ENCODE measurements at regions not wholly inside any gene's neighbourhood (a gene's known extent, or its start where the extent isn't known, plus 50 kb on each side); places are given as distances from the start of the nearest gene placed in this dataset.

DNA sequence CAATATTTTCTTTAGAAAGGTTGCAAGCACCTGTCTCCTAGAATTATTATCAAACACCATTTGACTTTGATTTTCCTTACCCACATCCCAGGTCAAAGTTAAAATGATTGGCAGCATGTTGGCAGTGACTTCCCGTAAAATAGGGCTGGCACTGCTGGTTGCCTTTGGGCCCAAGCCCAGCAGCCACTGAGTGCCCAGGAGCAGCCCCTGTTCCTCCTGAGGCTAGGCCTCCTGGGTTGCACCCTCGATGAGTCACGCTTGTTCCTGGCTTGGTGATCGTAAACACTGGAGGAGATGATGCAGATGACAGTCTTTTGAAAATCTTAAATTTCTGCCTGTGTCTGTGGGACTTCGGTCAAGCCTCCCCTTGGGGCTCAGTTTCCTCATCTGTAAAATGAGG lies 290.0 kb downstream of the TLE3 start:
- TF ChIP-seq, protein P1, sequence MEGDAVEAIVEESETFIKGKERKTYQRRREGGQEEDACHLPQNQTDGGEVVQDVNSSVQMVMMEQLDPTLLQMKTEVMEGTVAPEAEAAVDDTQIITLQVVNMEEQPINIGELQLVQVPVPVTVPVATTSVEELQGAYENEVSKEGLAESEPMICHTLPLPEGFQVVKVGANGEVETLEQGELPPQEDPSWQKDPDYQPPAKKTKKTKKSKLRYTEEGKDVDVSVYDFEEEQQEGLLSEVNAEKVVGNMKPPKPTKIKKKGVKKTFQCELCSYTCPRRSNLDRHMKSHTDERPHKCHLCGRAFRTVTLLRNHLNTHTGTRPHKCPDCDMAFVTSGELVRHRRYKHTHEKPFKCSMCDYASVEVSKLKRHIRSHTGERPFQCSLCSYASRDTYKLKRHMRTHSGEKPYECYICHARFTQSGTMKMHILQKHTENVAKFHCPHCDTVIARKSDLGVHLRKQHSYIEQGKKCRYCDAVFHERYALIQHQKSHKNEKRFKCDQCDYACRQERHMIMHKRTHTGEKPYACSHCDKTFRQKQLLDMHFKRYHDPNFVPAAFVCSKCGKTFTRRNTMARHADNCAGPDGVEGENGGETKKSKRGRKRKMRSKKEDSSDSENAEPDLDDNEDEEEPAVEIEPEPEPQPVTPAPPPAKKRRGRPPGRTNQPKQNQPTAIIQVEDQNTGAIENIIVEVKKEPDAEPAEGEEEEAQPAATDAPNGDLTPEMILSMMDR (IDR thresholded peaks at IDR 0.05): no peak
- TF ChIP-seq ZFX (IDR thresholded peaks at IDR 0.05; ENCODE audit: borderline replicate concordance): no peak

Measured in 22Rv1 (cell line).